M059J (cell line): ENCODE measurements at regions not wholly inside any gene's neighbourhood (a gene's known extent, or its start where the extent isn't known, plus 50 kb on each side); places are given as distances from the start of the nearest gene placed in this dataset.
A peak's percentile ranks its signal among the peaks of the same experiment; 100 is the strongest.

Experiments used
- DNase-seq: peaks from one replicate; pipeline ENCODE4 v3.0.0-alpha.2; 2012; ENCODE audit warnings: low read depth

DNA sequence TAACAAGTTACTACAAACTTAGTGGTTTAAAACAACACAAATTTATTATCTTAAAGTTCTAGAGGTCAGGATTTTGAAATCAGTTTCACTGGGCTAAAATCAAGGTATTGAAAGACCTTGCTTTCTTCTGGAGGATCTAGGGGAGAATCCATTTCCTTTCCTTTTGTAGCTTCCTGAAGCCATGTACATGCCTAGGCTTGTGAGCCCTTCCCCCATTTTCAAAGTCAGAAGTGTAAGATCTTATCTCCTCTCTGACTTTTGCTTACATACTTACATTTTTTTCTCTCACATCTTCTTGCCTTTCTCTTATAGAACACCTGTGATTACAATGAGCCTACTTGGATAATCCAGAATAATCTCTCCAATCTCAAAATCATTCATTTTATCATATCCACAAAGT, 78.7 kb upstream of the MBOAT2 start:
- DNase-seq, result no peak

DNA sequence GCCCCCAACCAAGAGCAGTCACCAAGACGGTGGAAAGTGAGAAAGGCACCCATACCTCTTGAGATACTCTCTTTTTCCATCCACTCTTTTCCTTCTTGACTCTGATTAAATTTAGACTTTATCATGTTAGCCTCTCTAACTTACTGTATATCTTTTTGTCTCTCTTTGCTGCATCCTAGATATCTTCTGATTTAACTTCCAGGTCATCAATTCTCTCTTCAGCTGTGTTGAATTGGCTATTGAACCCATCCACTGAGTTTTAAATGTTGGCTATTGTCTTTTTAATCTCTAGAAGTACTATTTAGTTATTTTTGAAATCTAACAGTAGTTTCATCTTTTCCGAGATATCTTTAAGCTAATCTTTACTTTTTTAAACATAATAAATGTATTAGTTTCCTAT, 78.3 kb upstream of the MBOAT2 start:
- DNase-seq, result no peak

DNA sequence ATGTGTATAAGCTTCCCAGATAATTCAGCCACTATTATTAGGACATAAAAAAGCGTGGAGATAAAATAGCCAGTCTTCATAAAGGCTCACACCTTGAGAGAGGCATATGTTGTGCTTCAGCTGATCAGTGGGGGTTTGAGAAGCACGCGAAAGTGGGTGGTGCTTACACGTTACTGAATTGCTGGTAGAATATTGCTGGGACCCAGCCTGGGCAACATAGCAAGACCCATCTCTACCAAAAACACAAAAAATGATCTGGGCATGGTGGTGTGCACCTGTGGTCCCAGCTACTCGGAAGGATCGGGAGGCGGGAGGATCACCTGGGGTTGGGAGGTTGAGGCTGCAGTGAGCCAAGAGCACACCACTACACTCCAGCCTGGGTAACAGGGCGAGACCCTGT, 74.9 kb upstream of the MBOAT2 start:
- DNase-seq, result no peak

DNA sequence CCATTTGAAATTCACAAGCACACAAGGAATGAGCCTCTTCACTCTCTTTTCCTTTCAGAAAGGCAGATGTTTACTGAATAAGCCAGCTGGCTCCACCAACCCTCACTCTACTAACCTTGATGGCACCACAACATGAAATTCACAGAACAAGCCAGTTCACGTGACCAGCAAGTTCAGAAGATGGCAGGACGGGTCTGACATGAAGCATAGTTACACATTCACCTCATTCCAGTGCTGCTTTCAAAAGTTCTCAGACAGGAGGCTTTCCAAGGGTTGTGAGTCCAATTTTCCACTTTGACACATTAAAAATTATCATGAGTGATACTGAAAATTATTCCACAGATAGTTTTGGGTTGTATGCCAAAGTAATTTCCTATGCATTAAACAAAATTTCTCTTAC, 74.2 kb upstream of the MBOAT2 start:
- no peak for DNase-seq

DNA sequence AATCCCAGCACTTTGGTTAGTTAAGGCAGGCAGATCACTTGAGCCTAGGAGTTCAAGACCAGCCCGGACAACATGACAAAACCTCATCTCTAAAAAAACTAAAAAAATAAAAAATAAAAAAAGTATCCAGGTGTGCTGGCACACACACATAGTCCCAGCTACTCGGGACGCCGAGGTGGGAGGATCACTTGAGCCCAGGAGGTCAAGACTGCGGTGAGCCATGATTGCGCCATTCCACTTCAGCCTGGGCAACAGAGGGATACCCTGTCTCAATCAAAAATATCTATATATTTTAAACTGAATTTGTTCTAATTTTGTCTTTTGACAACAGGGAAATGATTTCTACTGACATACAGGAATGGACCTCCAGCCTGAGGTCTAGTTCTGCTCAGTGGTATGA, 73.3 kb upstream of the MBOAT2 start:
- DNase-seq, result no peak

DNA sequence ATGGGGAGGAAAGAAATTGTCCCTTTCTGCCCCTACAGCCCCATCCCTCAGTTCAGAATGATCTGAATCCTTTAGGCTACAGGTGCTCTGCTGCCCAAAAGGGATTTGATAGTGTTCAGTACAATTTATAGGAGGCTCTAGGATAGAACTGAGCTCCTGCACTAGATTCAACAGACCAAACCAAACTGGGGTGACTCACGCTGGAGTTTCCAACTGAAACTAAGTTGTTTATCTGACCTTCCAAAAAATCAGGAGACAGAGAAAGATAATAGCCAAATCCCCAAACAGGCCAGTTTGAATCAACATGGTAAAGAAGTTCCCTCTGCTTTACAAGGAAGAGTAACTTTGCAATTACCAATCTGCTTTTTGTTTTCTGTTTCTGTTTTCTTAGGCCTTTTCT, 72.7 kb upstream of the MBOAT2 start:
- peak; percentile 60 for DNase-seq

DNA sequence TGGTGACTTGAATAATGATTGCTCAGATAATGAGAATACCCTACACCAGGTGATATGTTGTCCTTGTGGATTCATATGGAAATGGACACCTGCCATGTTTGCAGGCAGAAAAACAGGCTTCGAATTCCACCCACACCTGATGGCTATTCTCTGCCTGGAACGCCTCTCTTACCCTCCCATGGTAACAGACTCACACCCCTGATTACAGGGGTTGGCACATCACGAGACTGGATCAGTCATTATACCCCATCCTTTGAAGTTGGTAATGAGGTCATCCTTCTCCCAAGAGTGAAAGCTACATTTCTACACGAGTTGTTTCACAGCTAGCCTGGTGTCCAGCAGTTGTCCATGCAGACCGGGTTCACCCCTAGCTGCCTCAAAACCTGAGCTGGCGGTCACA, 71.4 kb upstream of the MBOAT2 start:
- peak; percentile 30 for DNase-seq

DNA sequence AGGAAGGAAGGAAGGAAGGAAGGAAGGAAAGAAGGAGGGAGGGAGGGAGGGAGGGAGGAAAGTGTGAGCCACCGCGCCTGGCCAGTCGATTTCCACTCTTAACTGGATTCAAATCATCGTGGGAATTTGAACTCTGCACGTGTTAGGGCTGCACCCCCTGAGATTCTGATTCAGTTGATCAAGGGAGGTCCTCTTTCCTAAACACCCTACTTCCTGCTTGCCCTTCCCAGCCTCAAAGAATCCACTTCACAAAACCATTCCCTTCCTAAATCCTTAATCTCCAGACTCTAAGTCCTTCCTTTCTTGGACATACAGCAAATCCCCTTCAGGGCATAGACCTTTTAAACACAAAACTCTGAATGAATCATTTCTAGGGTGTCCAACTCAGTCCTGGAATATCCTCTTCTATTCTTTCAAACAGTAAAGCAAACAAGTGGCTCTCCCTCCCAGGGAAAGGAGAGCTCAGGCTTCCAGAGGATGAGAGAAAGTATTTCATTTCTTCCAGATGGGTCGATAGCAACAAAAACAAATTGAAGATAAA, 68.2 kb upstream of the MBOAT2 start:
- peak; percentile 82 for DNase-seq

DNA sequence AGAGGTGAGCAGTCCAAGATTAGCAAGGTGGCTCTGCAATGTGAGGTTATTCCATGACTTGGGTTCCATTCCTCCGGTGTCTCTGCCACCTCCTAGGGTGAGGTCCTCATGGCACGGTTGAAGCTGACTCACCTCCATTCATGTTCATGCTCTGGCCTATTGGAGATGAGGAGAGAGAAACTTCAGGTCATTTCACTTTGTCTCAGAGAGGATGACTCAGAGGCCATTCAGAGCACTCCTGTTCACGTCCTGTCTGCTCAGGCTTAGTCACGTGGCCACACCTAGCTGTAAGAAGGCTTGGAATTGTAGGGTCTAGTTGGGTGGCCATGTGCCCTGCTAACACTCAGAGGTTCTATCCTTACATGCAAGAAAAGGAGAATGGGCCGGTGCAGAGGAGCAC, 67.5 kb upstream of the MBOAT2 start:
- peak; percentile 96 for DNase-seq

DNA sequence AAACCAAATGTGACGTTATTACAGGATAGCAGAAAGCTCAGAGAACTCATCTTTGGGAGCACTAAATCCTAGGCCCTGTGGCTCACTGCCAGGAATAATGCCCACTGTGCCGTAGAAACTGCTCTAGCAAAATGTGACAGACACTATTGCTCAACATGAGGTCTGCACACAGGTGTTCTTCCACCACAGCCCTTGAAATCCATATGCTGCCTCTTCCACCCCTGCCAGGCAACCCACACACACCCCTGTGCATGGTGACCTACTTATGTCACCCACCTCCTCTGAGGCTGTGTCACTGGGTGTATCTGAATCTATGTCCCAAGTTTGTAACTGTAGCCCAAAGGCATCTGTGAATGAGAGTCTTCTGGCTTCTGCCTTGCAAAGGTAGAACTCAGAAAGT, 66.1 kb upstream of the MBOAT2 start:
- DNase-seq, result no peak

DNA sequence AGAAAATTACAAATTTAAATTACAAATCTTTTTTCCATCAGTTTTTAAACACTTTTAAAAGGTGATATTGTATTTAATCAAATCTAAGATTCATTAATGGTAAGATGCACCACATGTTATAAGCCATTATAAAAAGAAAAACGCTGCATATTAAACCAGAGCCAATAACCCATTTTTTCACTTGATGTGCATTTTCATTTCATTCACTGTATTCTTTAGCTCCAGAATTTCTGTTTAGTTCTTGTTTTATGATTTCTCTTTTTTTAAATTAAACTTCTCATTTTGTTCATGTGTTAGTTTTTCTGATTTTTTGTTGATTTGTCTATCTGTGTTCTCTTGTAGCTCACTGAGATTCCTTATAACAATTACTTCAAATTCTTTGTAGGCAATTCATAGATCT, 62.4 kb upstream of the MBOAT2 start:
- no peak for DNase-seq

DNA sequence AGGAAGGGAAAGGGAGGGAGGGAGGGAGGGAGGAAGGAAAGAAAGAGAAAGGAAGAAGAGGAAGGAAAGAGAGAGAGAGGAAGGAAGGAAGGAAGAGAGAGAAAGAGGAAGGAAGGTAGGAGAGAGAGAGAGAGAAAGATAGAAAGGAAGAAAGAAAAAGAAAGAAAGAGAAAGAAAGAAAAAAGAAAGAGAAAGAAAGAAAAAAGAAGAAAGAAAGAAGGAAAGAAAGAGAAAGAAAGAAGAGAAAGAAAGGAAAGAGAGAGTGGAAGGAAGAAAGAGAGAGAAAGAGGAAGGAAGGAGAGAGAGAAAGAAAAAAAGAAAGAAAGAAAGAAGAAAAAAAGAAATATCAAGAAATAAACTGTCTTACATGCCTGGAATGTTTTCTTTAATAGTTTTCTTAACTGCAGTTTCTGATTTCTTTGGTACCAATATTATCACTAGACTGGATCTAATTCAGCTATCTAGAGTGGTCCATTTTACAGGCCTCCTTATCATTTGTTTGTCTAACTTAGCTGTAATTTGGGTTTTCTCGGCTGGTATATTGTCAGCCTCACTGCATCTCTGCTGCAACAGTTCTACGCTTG, 59.6 kb upstream of the MBOAT2 start:
- DNase-seq, result no peak

DNA sequence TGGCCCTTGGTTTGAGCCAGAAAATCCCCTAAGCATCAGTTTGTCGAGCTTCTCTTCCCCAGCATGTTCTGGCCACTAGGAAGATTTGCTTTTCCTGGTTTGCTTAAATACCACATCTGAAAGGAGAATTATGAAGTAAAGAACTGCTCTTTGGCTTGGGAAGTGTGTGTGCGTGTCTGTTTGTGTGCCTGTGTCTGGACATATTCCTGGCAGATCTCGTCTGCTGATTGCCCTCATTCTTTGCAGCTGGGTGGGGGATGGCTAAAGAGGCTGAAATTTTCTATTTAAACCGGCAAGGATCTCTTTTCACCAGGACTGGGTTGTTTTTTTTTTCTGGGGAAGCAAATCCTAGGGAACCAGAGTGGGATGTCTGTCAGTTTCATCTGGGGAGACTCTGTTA, 57.3 kb upstream of the MBOAT2 start:
- DNase-seq, result no peak

DNA sequence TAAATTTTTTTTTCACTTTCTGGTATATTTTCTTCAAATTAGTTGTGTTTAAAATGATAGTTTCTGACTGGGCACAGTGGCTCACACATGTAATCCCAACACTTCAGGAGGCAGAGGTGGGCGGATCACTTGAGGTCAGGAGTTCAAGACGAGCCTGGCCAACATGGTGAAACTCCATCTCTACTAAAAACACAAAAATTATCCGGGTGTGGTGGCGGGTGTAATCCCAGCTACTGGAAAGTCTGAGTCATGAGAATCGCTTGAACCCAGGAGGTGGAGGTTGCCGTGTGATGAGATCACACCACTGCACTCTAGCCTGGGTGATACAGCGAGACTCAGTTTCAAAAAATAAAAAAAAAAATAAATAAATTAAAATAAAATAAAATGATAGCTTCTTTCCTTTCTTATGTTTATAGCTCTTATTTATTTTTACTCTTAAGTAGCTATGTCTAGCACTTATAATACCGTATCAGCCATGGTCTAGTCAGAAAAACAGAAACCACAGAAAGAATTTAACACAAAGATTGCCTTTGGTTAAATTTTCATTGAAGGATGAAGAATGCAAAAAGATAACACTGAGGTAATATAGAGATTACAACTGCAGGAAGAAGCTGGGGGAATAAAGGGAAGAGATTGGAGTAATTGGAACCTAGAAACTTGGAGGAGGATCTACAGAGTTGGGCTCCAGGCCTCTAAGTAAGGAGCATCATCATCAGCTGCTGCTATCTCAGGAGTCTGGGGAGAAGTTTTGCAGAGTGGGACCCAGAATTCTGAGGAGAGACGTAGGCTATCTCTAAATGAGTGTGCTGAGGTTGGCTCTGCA, 54.7 kb upstream of the MBOAT2 start:
- DNase-seq, result peak; percentile 94

DNA sequence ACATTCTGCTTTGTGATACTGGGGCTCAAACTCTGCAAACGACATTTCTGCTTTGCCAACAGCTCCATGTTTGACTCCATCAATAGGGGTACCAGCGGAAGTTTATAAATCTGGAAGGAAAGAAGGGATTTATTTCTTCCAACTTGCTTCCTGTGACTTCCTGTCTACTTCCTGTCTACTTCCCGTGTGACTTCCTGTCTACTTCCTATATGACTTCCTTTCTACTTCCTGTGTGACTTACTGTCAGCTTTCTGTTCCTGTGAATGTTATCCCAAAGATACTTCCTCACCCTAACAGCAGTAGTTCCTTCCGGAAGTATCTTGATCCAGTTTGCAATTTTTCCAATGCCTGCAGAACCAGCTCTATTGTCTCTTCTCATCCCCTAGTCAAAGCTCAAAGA, 52.0 kb upstream of the MBOAT2 start:
- DNase-seq, result no peak

DNA sequence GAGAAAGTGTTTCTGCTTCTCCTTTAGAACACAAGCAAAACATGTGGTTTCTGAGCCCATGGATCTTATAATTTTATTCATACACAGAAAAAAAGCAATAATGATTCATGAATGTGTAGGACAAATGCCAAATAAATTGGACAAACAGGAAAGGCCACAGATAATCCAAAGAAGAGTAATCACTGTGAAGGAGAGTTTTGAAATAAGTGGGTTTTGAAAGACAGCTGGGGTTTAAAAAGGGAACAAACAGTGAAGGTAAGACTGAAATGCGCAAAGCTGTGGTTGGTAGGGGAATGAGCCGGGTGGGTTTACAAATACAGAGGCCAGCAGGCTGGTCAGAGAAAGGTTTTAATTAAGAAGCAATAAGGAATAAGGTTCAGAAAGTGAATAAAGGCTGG, 50.0 kb upstream of the MBOAT2 start:
- no peak for DNase-seq
